K562 (cell line): ENCODE measurements at regions not wholly inside any gene's neighbourhood (a gene's known extent, or its start where the extent isn't known, plus 50 kb on each side); places are given as distances from the start of the nearest gene placed in this dataset.

ENCODE experiments used
- ATAC-seq: fragments of 200-7000 bp; cut with Tn5 transposase; 3 replicates; pipeline ENCODE4 v1.9.1; 2020; ENCODE audit warnings: moderate library complexity
- BruUV-seq: library from RNA; stranded (reverse); fragments of 400-500 nt; replicated peaks from 2 replicates; lab custom pipeline; 2021; lab: Mats Ljungman, UMichigan
- CTCF ChIA-PET: fragments of 300-600 bp; formaldehyde crosslinking; extraction: SDS; loops from one replicate; lab custom pipeline; 2021; ENCODE audit warnings: low intra/inter-chr PET ratio; lab: Yijun Ruan, JAX
- POLR2A ChIA-PET: fragments of 300-600, 350-650 bp; sonication (Branson Sonifier 250); formaldehyde crosslinking; extraction: SDS; loops from one replicate; lab custom pipeline; 2021; ENCODE audit warnings: antibody characterized with exemption, inconsistent platforms; lab: Yijun Ruan, JAX
- DNase-seq, 4 experiments: peaks; one replicate each; pipeline versions ENCODE4 v3.0.0 to v3.0.0-alpha.2; 2011 to 2018; ENCODE audit warnings: low spot score in 3 of 4, mixed read lengths in 3 of 4; ENCODE audit errors: extremely low read depth in 1 of 4
- FAIRE-seq: peaks from 2 replicates; lab custom pipeline; 2011; peaks lifted over from hg19 to GRCh38; lab: Jason Lieb, UNC
- H2AFZ ChIP-seq: 2 replicates; pipeline ENCODE4 v1.6.0; 2011; ENCODE audit warnings: low read depth, low read length, control low read depth, inconsistent platforms
- H3K27ac ChIP-seq: fragments of 200-600 bp; 3 replicates; pipeline ENCODE4 v1.8.0; 2011; ENCODE audit warnings: low read depth, mild to moderate bottlenecking, control low read depth, inconsistent platforms, low read length, moderate library complexity, mixed read lengths; ENCODE audit errors: extremely low read depth
- H3K27me3 ChIP-seq, 2 experiments: fragments of 300-600 bp in 1 of 2; 2 replicates in 1 of 2; 3 replicates in 1 of 2; pipeline versions ENCODE4 v1.6.0 to v1.8.0; 2011; ENCODE audit warnings: inconsistent platforms in 2 of 2, low read length in 2 of 2, mild to moderate bottlenecking in 1 of 2, mixed read lengths in 1 of 2, moderate library complexity in 1 of 2; ENCODE audit not compliant: control insufficient read depth in 2 of 2, insufficient read depth in 2 of 2
- H3K36me3 ChIP-seq: fragments of 300-600 bp; 3 replicates; pipeline ENCODE4 v1.8.0; 2011; ENCODE audit warnings: mild to moderate bottlenecking, low read length, inconsistent platforms; ENCODE audit not compliant: control insufficient read depth, insufficient read depth
- H3K4me1 ChIP-seq, 2 experiments: fragments of 200-600 bp in 1 of 2; replicated peaks in 1 of 2; 2 replicates in 1 of 2; 3 replicates in 1 of 2; pipeline versions ENCODE4 v1.5.1 to v1.8.0; 2011; ENCODE audit warnings: inconsistent platforms in 2 of 2, low read length in 2 of 2, mild to moderate bottlenecking in 1 of 2, mixed read lengths in 1 of 2, moderate library complexity in 1 of 2; ENCODE audit not compliant: control insufficient read depth in 2 of 2, insufficient read depth in 2 of 2
- H3K4me2 ChIP-seq: 2 replicates; pipeline ENCODE4 v1.6.1; 2011; ENCODE audit warnings: low read length, control low read depth, inconsistent platforms, mixed read lengths; ENCODE audit not compliant: insufficient read depth
- H3K4me3 ChIP-seq: fragments of 200-600 bp; sonication (generic), shearing (Covaris generic); 2 replicates; pipeline ENCODE4 v1.5.1; 2016; ENCODE audit warnings: control low read depth, inconsistent platforms
- H3K79me2 ChIP-seq: fragments of 200-600 bp; 3 replicates; pipeline ENCODE4 v1.8.0; 2011; ENCODE audit warnings: low read length, inconsistent platforms; ENCODE audit not compliant: control insufficient read depth, insufficient read depth
- H3K9ac ChIP-seq, 2 experiments: 2 replicates each; pipeline versions ENCODE4 v1.6.0 to v1.6.1; 2011; ENCODE audit warnings: low read depth in 2 of 2, low read length in 2 of 2, control low read depth in 1 of 2, inconsistent platforms in 1 of 2, mild to moderate bottlenecking in 1 of 2, mixed read lengths in 1 of 2; ENCODE audit not compliant: insufficient read depth in 1 of 2
- H3K9me1 ChIP-seq: one replicate; pipeline ENCODE4 v1.6.0; 2011; ENCODE audit warnings: inconsistent platforms, mild to moderate bottlenecking, low read length, moderate library complexity; ENCODE audit not compliant: control insufficient read depth, insufficient read depth
- H3K9me3 ChIP-seq: replicated peaks from 2 replicates; pipeline ENCODE4 v1.5.1; 2011; ENCODE audit warnings: low read depth, low read length, inconsistent platforms; ENCODE audit not compliant: control insufficient read depth, insufficient read depth
- H4K20me1 ChIP-seq: replicated peaks from 2 replicates; pipeline ENCODE4 v1.6.1; 2011; ENCODE audit warnings: low read length, inconsistent platforms, mixed read lengths; ENCODE audit not compliant: control insufficient read depth, insufficient read depth
- ARHGAP35 ChIP-seq: fragments of 450-650 bp; IDR thresholded peaks from 2 replicates; pipeline ENCODE4 v1.6.1; 2018; ENCODE audit not compliant: partially characterized antibody
- BDP1 ChIP-seq: IDR thresholded peaks from 3 replicates; pipeline ENCODE4 v1.6.1; 2011; ENCODE audit not compliant: insufficient read length, insufficient read depth
- NCOA1 ChIP-seq: fragments of 450-650 bp; IDR thresholded peaks from 2 replicates; pipeline ENCODE4 v1.6.1; 2016; ENCODE audit warnings: low read depth
- ZNF12 ChIP-seq: sonication (generic); formaldehyde crosslinking; IDR thresholded peaks from 2 replicates; pipeline ENCODE4 v1.4.0; 2020; ENCODE audit warnings: mild to moderate bottlenecking, missing genetic modification reagents
- WGBS: fragments of 100-300 bp; shearing (Covaris generic); methylation state at CpG from one replicate; pipeline ENCODE4 v1.1.6; 2016; ENCODE audit warnings: low coverage, mixed read lengths; ENCODE audit not compliant: insufficient coverage; ENCODE audit errors: missing lambda C conversion rate; 5-methylcytosine and 5-hydroxymethylcytosine counted together
- in situ Hi-C: fragments of 300-500 bp; cut with MboI; formaldehyde crosslinking; loops from 4 replicates; pipeline ENCODE4 v1.15.0; 2018; ENCODE audit warnings: inconsistent platforms, mixed read lengths
- intact Hi-C: fragments of 100-400 bp; cut with micrococcal nuclease; formaldehyde crosslinking; loops from 2 replicates; pipeline ENCODE4 v1.14.2; 2022
- TF ChIP-seq, protein P1 (sequence below): fragments of 450-650 bp; IDR thresholded peaks from 2 replicates; pipeline ENCODE4 v1.6.1; 2016; ENCODE audit warnings: mild to moderate bottlenecking, moderate library complexity

DNA sequence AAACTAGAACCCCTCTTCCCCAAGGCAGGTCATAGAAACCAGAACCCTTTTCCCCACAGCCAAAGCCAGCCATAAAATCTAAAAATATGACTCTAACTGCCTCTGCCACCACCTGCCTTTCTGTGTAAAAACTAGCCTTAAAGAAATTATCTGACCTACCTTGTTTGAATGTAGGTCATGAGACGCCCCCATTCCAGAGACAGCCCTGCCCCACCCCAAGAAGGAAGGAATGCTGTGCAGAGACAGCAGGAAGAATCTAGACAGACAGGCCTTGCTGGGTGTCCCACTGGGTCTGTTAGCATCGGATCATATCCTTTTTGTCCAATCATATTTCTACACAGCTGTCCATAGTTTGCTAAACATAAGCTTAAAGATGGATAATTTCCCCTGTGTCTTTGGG, 128.4 kb upstream of the RAB4A start:
- TF ChIP-seq ARHGAP35: no peak
- TF ChIP-seq ZNF12 (CRISPR knock-in tag): no peak
- TF ChIP-seq NCOA1: no peak
- TF ChIP-seq, protein P1, sequence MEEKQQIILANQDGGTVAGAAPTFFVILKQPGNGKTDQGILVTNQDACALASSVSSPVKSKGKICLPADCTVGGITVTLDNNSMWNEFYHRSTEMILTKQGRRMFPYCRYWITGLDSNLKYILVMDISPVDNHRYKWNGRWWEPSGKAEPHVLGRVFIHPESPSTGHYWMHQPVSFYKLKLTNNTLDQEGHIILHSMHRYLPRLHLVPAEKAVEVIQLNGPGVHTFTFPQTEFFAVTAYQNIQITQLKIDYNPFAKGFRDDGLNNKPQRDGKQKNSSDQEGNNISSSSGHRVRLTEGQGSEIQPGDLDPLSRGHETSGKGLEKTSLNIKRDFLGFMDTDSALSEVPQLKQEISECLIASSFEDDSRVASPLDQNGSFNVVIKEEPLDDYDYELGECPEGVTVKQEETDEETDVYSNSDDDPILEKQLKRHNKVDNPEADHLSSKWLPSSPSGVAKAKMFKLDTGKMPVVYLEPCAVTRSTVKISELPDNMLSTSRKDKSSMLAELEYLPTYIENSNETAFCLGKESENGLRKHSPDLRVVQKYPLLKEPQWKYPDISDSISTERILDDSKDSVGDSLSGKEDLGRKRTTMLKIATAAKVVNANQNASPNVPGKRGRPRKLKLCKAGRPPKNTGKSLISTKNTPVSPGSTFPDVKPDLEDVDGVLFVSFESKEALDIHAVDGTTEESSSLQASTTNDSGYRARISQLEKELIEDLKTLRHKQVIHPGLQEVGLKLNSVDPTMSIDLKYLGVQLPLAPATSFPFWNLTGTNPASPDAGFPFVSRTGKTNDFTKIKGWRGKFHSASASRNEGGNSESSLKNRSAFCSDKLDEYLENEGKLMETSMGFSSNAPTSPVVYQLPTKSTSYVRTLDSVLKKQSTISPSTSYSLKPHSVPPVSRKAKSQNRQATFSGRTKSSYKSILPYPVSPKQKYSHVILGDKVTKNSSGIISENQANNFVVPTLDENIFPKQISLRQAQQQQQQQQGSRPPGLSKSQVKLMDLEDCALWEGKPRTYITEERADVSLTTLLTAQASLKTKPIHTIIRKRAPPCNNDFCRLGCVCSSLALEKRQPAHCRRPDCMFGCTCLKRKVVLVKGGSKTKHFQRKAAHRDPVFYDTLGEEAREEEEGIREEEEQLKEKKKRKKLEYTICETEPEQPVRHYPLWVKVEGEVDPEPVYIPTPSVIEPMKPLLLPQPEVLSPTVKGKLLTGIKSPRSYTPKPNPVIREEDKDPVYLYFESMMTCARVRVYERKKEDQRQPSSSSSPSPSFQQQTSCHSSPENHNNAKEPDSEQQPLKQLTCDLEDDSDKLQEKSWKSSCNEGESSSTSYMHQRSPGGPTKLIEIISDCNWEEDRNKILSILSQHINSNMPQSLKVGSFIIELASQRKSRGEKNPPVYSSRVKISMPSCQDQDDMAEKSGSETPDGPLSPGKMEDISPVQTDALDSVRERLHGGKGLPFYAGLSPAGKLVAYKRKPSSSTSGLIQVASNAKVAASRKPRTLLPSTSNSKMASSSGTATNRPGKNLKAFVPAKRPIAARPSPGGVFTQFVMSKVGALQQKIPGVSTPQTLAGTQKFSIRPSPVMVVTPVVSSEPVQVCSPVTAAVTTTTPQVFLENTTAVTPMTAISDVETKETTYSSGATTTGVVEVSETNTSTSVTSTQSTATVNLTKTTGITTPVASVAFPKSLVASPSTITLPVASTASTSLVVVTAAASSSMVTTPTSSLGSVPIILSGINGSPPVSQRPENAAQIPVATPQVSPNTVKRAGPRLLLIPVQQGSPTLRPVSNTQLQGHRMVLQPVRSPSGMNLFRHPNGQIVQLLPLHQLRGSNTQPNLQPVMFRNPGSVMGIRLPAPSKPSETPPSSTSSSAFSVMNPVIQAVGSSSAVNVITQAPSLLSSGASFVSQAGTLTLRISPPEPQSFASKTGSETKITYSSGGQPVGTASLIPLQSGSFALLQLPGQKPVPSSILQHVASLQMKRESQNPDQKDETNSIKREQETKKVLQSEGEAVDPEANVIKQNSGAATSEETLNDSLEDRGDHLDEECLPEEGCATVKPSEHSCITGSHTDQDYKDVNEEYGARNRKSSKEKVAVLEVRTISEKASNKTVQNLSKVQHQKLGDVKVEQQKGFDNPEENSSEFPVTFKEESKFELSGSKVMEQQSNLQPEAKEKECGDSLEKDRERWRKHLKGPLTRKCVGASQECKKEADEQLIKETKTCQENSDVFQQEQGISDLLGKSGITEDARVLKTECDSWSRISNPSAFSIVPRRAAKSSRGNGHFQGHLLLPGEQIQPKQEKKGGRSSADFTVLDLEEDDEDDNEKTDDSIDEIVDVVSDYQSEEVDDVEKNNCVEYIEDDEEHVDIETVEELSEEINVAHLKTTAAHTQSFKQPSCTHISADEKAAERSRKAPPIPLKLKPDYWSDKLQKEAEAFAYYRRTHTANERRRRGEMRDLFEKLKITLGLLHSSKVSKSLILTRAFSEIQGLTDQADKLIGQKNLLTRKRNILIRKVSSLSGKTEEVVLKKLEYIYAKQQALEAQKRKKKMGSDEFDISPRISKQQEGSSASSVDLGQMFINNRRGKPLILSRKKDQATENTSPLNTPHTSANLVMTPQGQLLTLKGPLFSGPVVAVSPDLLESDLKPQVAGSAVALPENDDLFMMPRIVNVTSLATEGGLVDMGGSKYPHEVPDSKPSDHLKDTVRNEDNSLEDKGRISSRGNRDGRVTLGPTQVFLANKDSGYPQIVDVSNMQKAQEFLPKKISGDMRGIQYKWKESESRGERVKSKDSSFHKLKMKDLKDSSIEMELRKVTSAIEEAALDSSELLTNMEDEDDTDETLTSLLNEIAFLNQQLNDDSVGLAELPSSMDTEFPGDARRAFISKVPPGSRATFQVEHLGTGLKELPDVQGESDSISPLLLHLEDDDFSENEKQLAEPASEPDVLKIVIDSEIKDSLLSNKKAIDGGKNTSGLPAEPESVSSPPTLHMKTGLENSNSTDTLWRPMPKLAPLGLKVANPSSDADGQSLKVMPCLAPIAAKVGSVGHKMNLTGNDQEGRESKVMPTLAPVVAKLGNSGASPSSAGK: no peak
- no peak for TF ChIP-seq BDP1
- Histone ChIP-seq H3K9ac (no peak overlapping the region), H3K9me3 (no peaks in the 10 kb centered on the region), H3K36me3 (no peaks in the 10 kb centered on the region), H3K79me2 (no peaks in the 10 kb centered on the region), H3K4me2 (no peak overlapping the region), H4K20me1 (peaks cover under 1% of the 10 kb centered on the region), H2AFZ (no peak overlapping the region), H3K27ac (no peak overlapping the region), H3K4me3 (no peak overlapping the region), H3K27me3 (peaks cover 32 to 51% of the 10 kb centered on the region in 2 experiments), H3K9me1 (no peaks in the 10 kb centered on the region), H3K4me1 (peaks cover 2 to 4% of the 10 kb centered on the region in 2 experiments; a peak in 3 of 5 replicates)
- no TSS peak for BruUV-seq
- ChIA-PET CTCF (no interaction called here), POLR2A (interaction anchor here (0.8 kb wide), 1 partner anchor 50 kb away, joined by 3 read pairs; no protein-coding TSS in a partner anchor)
- intact Hi-C loops: no loop called here
- DNase-seq (no peak), FAIRE-seq (no peak), ATAC-seq (no peak)
- WGBS: 0% methylated on average over 2 of the region's 2 CpGs
- in situ Hi-C loops: no loop called here
